SK-N-SH (cell line): ENCODE measurements at regions not wholly inside any gene's neighbourhood (a gene's known extent, or its start where the extent isn't known, plus 50 kb on each side); places are given as distances from the start of the nearest gene placed in this dataset.

Experiments
- CTCF ChIA-PET: fragments of 300-600, 350-600 bp; formaldehyde crosslinking; extraction: SDS; loops from one replicate; lab custom pipeline; 2021; lab: Yijun Ruan, JAX
- POLR2A ChIA-PET: fragments of 350-600 bp; sonication (Branson Sonifier 250); formaldehyde crosslinking; extraction: SDS; loops from one replicate; lab custom pipeline; 2020; ENCODE audit warnings: antibody characterized with exemption, inconsistent platforms; lab: Yijun Ruan, JAX
- DNase-seq: peaks from one replicate; pipeline ENCODE4 v3.0.0; 2012
- H2AFZ ChIP-seq: fragments of 200-600 bp; sonication (generic); 2 replicates; pipeline ENCODE4 v1.8.1; 2016; ENCODE audit warnings: antibody characterized with exemption, mild to moderate bottlenecking, low read depth
- H3F3A ChIP-seq: fragments of 200-600 bp; sonication (generic); replicated peaks from 2 replicates; pipeline ENCODE3; 2016; ENCODE audit warnings: antibody characterized with exemption, mild to moderate bottlenecking; ENCODE audit not compliant: insufficient read depth
- H3K27ac ChIP-seq, 2 experiments: fragments of 200-500 bp in 1 of 2; fragments of 200-600 bp in 1 of 2; sonication (Bioruptor generic) in 1 of 2; sonication (generic), shearing (Covaris generic) in 1 of 2; 2 replicates each; pipeline versions ENCODE4 v1.5.1 to v1.6.1; 2014 to 2016; ENCODE audit warnings: low read depth in 2 of 2, inconsistent platforms in 1 of 2, low read length in 1 of 2, mild to moderate bottlenecking in 1 of 2, mixed read lengths in 1 of 2
- H3K27me3 ChIP-seq: fragments of 200-600 bp; sonication (generic), shearing (Covaris generic); 2 replicates; pipeline ENCODE4 v1.6.1; 2016; ENCODE audit warnings: mixed run types; ENCODE audit not compliant: insufficient read depth
- H3K36me3 ChIP-seq, 2 experiments: fragments of 200-500 bp in 1 of 2; fragments of 200-600 bp in 1 of 2; sonication (Bioruptor generic) in 1 of 2; sonication (generic) in 1 of 2; replicated peaks in 1 of 2; 2 replicates each; pipeline versions ENCODE3 to v1.5.1; 2014 to 2016; ENCODE audit warnings: low read length in 1 of 2, mild to moderate bottlenecking in 1 of 2; ENCODE audit not compliant: insufficient read depth in 2 of 2, control insufficient read depth in 1 of 2
- H3K4me1 ChIP-seq, 2 experiments: fragments of 200-500 bp in 1 of 2; fragments of 200-600 bp in 1 of 2; sonication (Bioruptor generic) in 1 of 2; sonication (generic), shearing (Covaris generic) in 1 of 2; 2 replicates each; pipeline versions ENCODE4 v1.5.1 to v1.6.1; 2014 to 2016; ENCODE audit warnings: low read depth in 1 of 2, low read length in 1 of 2, mixed run types in 1 of 2; ENCODE audit not compliant: insufficient read depth in 2 of 2, control insufficient read depth in 1 of 2
- H3K4me2 ChIP-seq: fragments of 200-600 bp; sonication (generic), shearing (Covaris generic); 2 replicates; pipeline ENCODE4 v1.6.1; 2017; ENCODE audit warnings: mixed run types
- H3K4me3 ChIP-seq, 2 experiments: fragments of 200-500 bp in 1 of 2; fragments of 200-600 bp in 1 of 2; sonication (Bioruptor generic) in 1 of 2; sonication (generic), shearing (Covaris generic) in 1 of 2; 2 replicates each; pipeline versions ENCODE4 v1.5.1 to v1.8.1; 2014 to 2016; ENCODE audit warnings: low read depth in 2 of 2, inconsistent platforms in 1 of 2, low read length in 1 of 2, mild to moderate bottlenecking in 1 of 2, mixed read lengths in 1 of 2, moderate library complexity in 1 of 2
- H3K79me2 ChIP-seq: fragments of 200-600 bp; sonication (generic); 2 replicates; pipeline ENCODE4 v1.8.1; 2017; ENCODE audit warnings: mild to moderate bottlenecking; ENCODE audit not compliant: insufficient read depth
- H3K9ac ChIP-seq: fragments of 200-600 bp; sonication (generic); 2 replicates; pipeline ENCODE4 v1.6.1; 2017; ENCODE audit warnings: mixed run types
- H3K9me2 ChIP-seq: fragments of 200-600 bp; sonication (generic); 2 replicates; pipeline ENCODE4 v1.6.1; 2017; ENCODE audit warnings: mixed run types
- H3K9me3 ChIP-seq: fragments of 200-600 bp; sonication (generic); 2 replicates; pipeline ENCODE4 v1.6.1; 2017; ENCODE audit warnings: mixed run types, mild to moderate bottlenecking, moderate library complexity
- H4K20me1 ChIP-seq: fragments of 200-600 bp; sonication (generic); 2 replicates; pipeline ENCODE4 v1.6.1; 2017; ENCODE audit warnings: mild to moderate bottlenecking, mixed run types; ENCODE audit not compliant: insufficient read depth
- CHD2 ChIP-seq: fragments of 150-350 bp; IDR thresholded peaks from 2 replicates; pipeline ENCODE4 v1.6.1; 2018; ENCODE audit warnings: low read length; ENCODE audit not compliant: partially characterized antibody
- ELF1 ChIP-seq: IDR thresholded peaks from 2 replicates; pipeline ENCODE4 v1.4.0; 2012
- EZH2phosphoT487 ChIP-seq: fragments of 200-600 bp; sonication (generic); IDR thresholded peaks from 2 replicates; pipeline ENCODE4 v1.6.1; 2017; ENCODE audit warnings: low read depth, mixed run types, mild to moderate bottlenecking, antibody characterized with exemption, moderate library complexity, borderline replicate concordance
- FOXJ3 ChIP-seq: sonication (generic); formaldehyde crosslinking; IDR thresholded peaks from 2 replicates; pipeline ENCODE4 v1.5.1; 2020; ENCODE audit warnings: mild to moderate bottlenecking, missing genetic modification reagents
- FOXM1 ChIP-seq: IDR thresholded peaks from 2 replicates; pipeline ENCODE4 v1.4.0; 2012; ENCODE audit warnings: low read depth, mild to moderate bottlenecking
- GABPA ChIP-seq: IDR thresholded peaks from 2 replicates; pipeline ENCODE4 v1.4.0; 2012; ENCODE audit warnings: low read depth, mild to moderate bottlenecking
- JUND ChIP-seq: IDR thresholded peaks from 2 replicates; pipeline ENCODE4 v1.4.0; 2012
- MXI1 ChIP-seq: IDR thresholded peaks from 2 replicates; pipeline ENCODE4 v1.6.1; 2012; ENCODE audit warnings: mild to moderate bottlenecking, low read depth, low read length, improper control_type of control experiment
- NFIC ChIP-seq: IDR thresholded peaks from 2 replicates; pipeline ENCODE4 v1.4.0; 2012; ENCODE audit warnings: borderline replicate concordance
- NRF1 ChIP-seq: IDR thresholded peaks from 2 replicates; pipeline ENCODE4 v1.6.1; 2012; ENCODE audit warnings: low read depth, mild to moderate bottlenecking, low read length
- PBX3 ChIP-seq: IDR thresholded peaks from 2 replicates; pipeline ENCODE4; 2012
- POLR2AphosphoS5 ChIP-seq: IDR thresholded peaks from 2 replicates; pipeline ENCODE4 v1.6.1; 2012; ENCODE audit warnings: low read depth, low read length
- RAD21 ChIP-seq: IDR thresholded peaks from 2 replicates; pipeline ENCODE4 v1.6.1; 2012; ENCODE audit warnings: mild to moderate bottlenecking, low read length
- RCOR1 ChIP-seq: fragments of 150-350 bp; IDR thresholded peaks from 2 replicates; pipeline ENCODE4 v1.6.1; 2017; ENCODE audit warnings: antibody characterized with exemption, low read length
- REST ChIP-seq: IDR thresholded peaks from 2 replicates; pipeline ENCODE4 v1.6.1; 2012; ENCODE audit warnings: mild to moderate bottlenecking, low read depth, low read length, moderate library complexity
- RFX5 ChIP-seq: IDR thresholded peaks from 2 replicates; pipeline ENCODE4 v1.6.1; 2012; ENCODE audit warnings: mild to moderate bottlenecking, improper control_type of control experiment, low read length
- RXRA ChIP-seq: IDR thresholded peaks from 2 replicates; pipeline ENCODE4 v1.4.0; 2012; ENCODE audit warnings: low read depth, mild to moderate bottlenecking, borderline replicate concordance
- SMC3 ChIP-seq: IDR thresholded peaks from 2 replicates; pipeline ENCODE4 v1.6.1; 2012; ENCODE audit warnings: low read depth, low read length, improper control_type of control experiment
- TAF1 ChIP-seq: IDR thresholded peaks from 2 replicates; pipeline ENCODE4 v1.6.1; 2012; ENCODE audit warnings: low read depth, mild to moderate bottlenecking, low read length, moderate library complexity, borderline replicate concordance
- YY1 ChIP-seq: IDR thresholded peaks from 2 replicates; pipeline ENCODE4 v1.4.0; 2012; ENCODE audit warnings: low read depth, mild to moderate bottlenecking
- WGBS: methylation state at CpG from one replicate; pipeline ENCODE4 v1.1.6; 2017; ENCODE audit warnings: low lambda C conversion rate; 5-methylcytosine and 5-hydroxymethylcytosine counted together
- TF ChIP-seq, protein P1 (sequence below): fragments of 150-350 bp; IDR thresholded peaks from 2 replicates; pipeline ENCODE4 v1.6.1; 2017; ENCODE audit warnings: antibody characterized with exemption, low read length, low read depth, borderline replicate concordance

DNA sequence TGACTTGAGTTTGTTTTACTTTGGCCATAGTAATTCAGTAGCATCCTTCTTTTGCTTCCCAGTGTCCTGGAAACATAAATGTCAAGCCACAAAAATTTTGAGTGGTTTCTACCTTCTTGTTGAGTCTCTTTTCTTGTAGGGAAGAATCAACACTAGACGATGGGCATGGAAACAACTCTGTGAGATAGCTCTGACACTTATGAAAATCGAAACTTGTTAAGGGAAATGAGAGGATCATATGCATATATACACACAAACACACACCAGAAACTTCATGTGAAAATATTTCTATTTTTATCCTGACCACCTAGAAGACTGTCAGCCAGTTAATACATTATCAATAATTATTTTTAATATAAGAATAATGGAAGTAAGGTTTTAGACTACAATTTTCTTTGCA, 1247.3 kb upstream of the FLRT2 start:
- 2% methylated on average over 2 of the region's 2 CpGs for WGBS
- TF ChIP-seq PBX3: no peak
- no peak for TF ChIP-seq SMC3
- TF ChIP-seq FOXM1: no peak
- TF ChIP-seq YY1: no peak
- TF ChIP-seq ELF1: no peak
- TF ChIP-seq, all 33 proteins: peak for 0
- Histone ChIP-seq H2AFZ (no peak overlapping the region), H3K4me1 (no peaks in the 10 kb centered on the region), H4K20me1 (no peaks in the 10 kb centered on the region), H3K4me3 (no peak overlapping the region), H3K9ac (no peak overlapping the region), H3K27me3 (no peaks in the 10 kb centered on the region), H3K79me2 (no peaks in the 10 kb centered on the region), H3K9me2 (no peaks in the 10 kb centered on the region), H3K9me3 (no peaks in the 10 kb centered on the region), H3K36me3 (no peaks in the 10 kb centered on the region), H3K4me2 (no peak overlapping the region), H3F3A (no peaks in the 10 kb centered on the region), H3K27ac (no peak overlapping the region)
- ChIA-PET POLR2A (no interaction called here), CTCF (no interaction called here)
- no peak for DNase-seq

GRCh38 chr14:84288781-84289180, 1241.2 kb upstream of the FLRT2 start:
- no peak overlapping the region for H3K4me3 ChIP-seq
- WGBS: 6% methylated on average over 2 of the region's 2 CpGs
- H3K36me3 ChIP-seq: no peaks in the 10 kb centered on the region
- ChIA-PET POLR2A (no interaction called here), CTCF (no interaction called here)
- no peak overlapping the region for H2AFZ ChIP-seq
- no peaks in the 10 kb centered on the region for H4K20me1 ChIP-seq
- no peak overlapping the region for H3K27ac ChIP-seq
- no peaks in the 10 kb centered on the region for H3F3A ChIP-seq
- DNase-seq: no peak
- H3K27me3 ChIP-seq: no peaks in the 10 kb centered on the region
- no peaks in the 10 kb centered on the region for H3K79me2 ChIP-seq
- no peaks in the 10 kb centered on the region for H3K9me3 ChIP-seq
- no peak overlapping the region for H3K4me2 ChIP-seq
- TF ChIP-seq POLR2AphosphoS5 (no peak), RXRA (no peak), YY1 (no peak), EZH2phosphoT487 (no peak), NFIC (no peak), SMC3 (no peak), GABPA (no peak), NRF1 (no peak), FOXJ3 (CRISPR knock-in tag) (no peak), MXI1 (no peak), ELF1 (no peak), PBX3 (no peak), CHD2 (no peak), REST (no peak), RCOR1 (no peak), TAF1 (no peak), RFX5 (no peak), JUND (no peak), RAD21 (no peak)
- TF ChIP-seq, protein P1, sequence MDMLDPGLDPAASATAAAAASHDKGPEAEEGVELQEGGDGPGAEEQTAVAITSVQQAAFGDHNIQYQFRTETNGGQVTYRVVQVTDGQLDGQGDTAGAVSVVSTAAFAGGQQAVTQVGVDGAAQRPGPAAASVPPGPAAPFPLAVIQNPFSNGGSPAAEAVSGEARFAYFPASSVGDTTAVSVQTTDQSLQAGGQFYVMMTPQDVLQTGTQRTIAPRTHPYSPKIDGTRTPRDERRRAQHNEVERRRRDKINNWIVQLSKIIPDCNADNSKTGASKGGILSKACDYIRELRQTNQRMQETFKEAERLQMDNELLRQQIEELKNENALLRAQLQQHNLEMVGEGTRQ: no peak
- no peaks in the 10 kb centered on the region for H3K4me1 ChIP-seq
- H3K9ac ChIP-seq: no peak overlapping the region
- H3K9me2 ChIP-seq: no peaks in the 10 kb centered on the region
